ENCODE measurements at regions not wholly inside any gene's neighbourhood (a gene's known extent, or its start where the extent isn't known, plus 50 kb on each side); places are given as distances from the start of the nearest gene placed in this dataset.

DNA sequence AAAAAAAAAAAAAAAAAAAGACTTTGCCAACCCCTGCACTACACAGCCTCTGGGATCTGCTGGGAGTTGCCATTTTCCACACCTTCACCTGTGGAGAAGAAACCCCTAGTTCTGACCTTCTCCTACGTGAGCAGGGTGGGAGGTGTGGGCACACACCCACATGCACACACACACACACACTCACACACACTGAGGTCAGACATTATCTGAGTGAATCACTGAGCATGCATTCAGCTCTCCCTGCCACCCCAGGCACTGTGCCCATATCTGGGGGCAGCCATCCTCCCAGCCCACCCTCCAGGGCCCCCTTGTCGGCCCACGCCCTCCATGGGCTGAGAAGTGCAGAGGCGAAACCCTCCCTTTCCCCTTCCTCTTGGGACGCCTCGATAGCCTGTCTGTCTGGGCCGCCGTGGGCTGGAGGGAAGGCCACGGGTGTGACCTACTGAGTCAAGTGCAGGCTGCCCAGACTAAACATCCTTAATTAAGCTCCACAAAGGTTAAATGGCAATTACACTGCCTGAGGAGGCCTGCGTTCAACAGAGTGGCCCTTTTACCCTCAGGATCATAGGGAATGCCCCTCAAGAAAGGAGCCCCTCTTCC is 143.8 kb downstream of the C16orf95 start:
- Histone ChIP-seq H3K4me1 (ENCODE audit: insufficient read depth, insufficient read length) (peaks cover 13% of the 10 kb centered on the region), H3K36me3 (ENCODE audit: insufficient read depth, insufficient read length, low read length) (no peaks in the 10 kb centered on the region), H3K9me3 (ENCODE audit: insufficient read depth, low read length) (no peaks in the 10 kb centered on the region), H3K9ac (ENCODE audit: insufficient read length, low read depth) (no peak overlapping the region), H3K27me3 (ENCODE audit: insufficient read depth, insufficient read length) (peaks cover 7% of the 10 kb centered on the region), H3K4me3 (ENCODE audit: insufficient read length, low read depth) (no peak overlapping the region)
- no peak for DNase-seq (ENCODE audit: low read depth, low spot score)
- TF ChIP-seq ZNF274 (IDR thresholded peaks at IDR 0.05; ENCODE audit: low read depth, low read length) (no peak), SUZ12 (IDR thresholded peaks at IDR 0.05; ENCODE audit: extremely low read depth, insufficient read depth, insufficient read length) (no peak), YY1 (IDR thresholded peaks at IDR 0.05; ENCODE audit: insufficient read depth, insufficient read length) (no peak)

DNA sequence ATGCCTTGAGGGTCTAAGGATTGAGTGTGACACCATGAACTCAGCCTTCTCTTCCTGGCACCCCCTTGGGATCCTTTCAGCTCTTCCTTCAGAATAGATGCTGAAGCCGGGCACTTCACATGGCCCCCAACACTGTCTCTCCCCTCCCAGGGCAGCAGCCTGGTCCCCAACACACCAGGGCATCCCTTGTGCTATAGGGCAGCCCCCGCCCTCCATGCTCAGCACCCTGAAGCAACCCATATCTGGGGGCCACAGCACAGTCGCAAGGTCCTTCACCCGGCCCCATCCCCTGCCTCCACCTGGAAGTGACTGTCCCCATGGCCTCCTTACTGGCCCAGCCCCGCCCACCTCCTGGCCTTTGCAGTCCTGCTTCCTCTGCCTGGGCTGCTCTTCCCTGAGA is 143.1 kb downstream of the C16orf95 start:
- peaks cover 14% of the 10 kb centered on the region for H3K4me1 ChIP-seq (ENCODE audit: insufficient read depth, insufficient read length)
- no peak overlapping the region for H3K9ac ChIP-seq (ENCODE audit: insufficient read length, low read depth)
- no peak for DNase-seq (ENCODE audit: low read depth, low spot score)
- H3K4me3 ChIP-seq (ENCODE audit: insufficient read length, low read depth) = no peak overlapping the region
- no peak for TF ChIP-seq YY1 (IDR thresholded peaks at IDR 0.05; ENCODE audit: insufficient read depth, insufficient read length)
- no peak for TF ChIP-seq SUZ12 (IDR thresholded peaks at IDR 0.05; ENCODE audit: extremely low read depth, insufficient read depth, insufficient read length)
- no peak for TF ChIP-seq ZNF274 (IDR thresholded peaks at IDR 0.05; ENCODE audit: low read depth, low read length)
- peaks cover 7% of the 10 kb centered on the region for H3K27me3 ChIP-seq (ENCODE audit: insufficient read depth, insufficient read length)
- H3K9me3 ChIP-seq (ENCODE audit: insufficient read depth, low read length) = no peaks in the 10 kb centered on the region
- H3K36me3 ChIP-seq (ENCODE audit: insufficient read depth, insufficient read length, low read length) = no peaks in the 10 kb centered on the region

DNA sequence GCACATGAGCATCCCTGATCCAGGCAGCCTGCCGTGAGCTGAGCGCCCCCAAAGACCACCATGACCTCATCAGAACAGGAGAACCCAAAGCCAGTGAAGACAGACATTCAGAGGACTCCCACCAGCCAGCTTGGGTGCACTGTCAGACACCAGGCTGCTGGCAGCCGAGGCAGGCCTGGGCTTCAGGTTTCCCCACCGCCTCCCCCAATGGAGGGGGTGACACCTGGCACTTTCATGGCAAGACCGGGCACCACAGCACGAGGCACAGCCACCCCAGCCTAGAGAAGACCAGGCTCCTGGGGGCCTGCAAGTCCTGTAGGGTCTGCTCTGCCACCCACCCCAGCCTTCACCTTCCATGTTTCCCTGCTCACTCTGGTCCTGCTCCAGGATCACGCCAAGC is 140.5 kb downstream of the C16orf95 start:
- H3K4me1 ChIP-seq (ENCODE audit: insufficient read depth, insufficient read length) = peaks cover 27% of the 10 kb centered on the region
- H3K9ac ChIP-seq (ENCODE audit: insufficient read length, low read depth) = no peak overlapping the region
- TF ChIP-seq YY1 (IDR thresholded peaks at IDR 0.05; ENCODE audit: insufficient read depth, insufficient read length) = no peak
- no peak for TF ChIP-seq SUZ12 (IDR thresholded peaks at IDR 0.05; ENCODE audit: extremely low read depth, insufficient read depth, insufficient read length)
- no peak for TF ChIP-seq ZNF274 (IDR thresholded peaks at IDR 0.05; ENCODE audit: low read depth, low read length)
- no peak overlapping the region for H3K4me3 ChIP-seq (ENCODE audit: insufficient read length, low read depth)
- peaks cover 12% of the 10 kb centered on the region for H3K27me3 ChIP-seq (ENCODE audit: insufficient read depth, insufficient read length)
- DNase-seq (ENCODE audit: low read depth, low spot score) = no peak
- no peaks in the 10 kb centered on the region for H3K36me3 ChIP-seq (ENCODE audit: insufficient read depth, insufficient read length, low read length)
- no peaks in the 10 kb centered on the region for H3K9me3 ChIP-seq (ENCODE audit: insufficient read depth, low read length)

DNA sequence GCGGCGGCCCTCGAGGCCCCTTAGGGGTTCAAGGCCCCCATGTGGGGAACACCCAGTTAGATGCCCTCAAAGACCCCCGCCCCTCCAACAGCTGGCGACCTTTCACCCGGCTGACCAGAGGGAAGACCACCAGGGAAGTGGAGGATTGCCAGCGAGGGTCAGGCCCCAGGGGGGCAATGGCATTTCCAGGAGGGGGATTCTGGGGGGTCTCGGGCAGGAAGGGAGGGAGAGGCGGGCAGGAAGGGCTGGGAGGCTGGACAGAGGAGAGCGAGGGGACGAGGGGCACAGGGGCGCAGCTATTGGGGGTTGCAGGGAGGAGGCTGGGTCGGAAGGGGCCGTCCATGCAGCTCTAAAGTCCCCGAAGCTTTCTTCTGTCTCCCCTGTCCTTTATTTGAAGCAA is 139.5 kb downstream of the C16orf95 start:
- no peak overlapping the region for H3K4me3 ChIP-seq (ENCODE audit: insufficient read length, low read depth)
- TF ChIP-seq ZNF274 (IDR thresholded peaks at IDR 0.05; ENCODE audit: low read depth, low read length) (no peak), SUZ12 (IDR thresholded peaks at IDR 0.05; ENCODE audit: extremely low read depth, insufficient read depth, insufficient read length) (no peak), YY1 (IDR thresholded peaks at IDR 0.05; ENCODE audit: insufficient read depth, insufficient read length) (no peak)
- H3K9ac ChIP-seq (ENCODE audit: insufficient read length, low read depth) = peak overlapping the region; percentile 74
- H3K4me1 ChIP-seq (ENCODE audit: insufficient read depth, insufficient read length) = peaks cover 27% of the 10 kb centered on the region
- H3K36me3 ChIP-seq (ENCODE audit: insufficient read depth, insufficient read length, low read length) = no peaks in the 10 kb centered on the region
- no peaks in the 10 kb centered on the region for H3K9me3 ChIP-seq (ENCODE audit: insufficient read depth, low read length)
- DNase-seq (ENCODE audit: low read depth, low spot score) = no peak
- peaks cover 12% of the 10 kb centered on the region for H3K27me3 ChIP-seq (ENCODE audit: insufficient read depth, insufficient read length)

DNA sequence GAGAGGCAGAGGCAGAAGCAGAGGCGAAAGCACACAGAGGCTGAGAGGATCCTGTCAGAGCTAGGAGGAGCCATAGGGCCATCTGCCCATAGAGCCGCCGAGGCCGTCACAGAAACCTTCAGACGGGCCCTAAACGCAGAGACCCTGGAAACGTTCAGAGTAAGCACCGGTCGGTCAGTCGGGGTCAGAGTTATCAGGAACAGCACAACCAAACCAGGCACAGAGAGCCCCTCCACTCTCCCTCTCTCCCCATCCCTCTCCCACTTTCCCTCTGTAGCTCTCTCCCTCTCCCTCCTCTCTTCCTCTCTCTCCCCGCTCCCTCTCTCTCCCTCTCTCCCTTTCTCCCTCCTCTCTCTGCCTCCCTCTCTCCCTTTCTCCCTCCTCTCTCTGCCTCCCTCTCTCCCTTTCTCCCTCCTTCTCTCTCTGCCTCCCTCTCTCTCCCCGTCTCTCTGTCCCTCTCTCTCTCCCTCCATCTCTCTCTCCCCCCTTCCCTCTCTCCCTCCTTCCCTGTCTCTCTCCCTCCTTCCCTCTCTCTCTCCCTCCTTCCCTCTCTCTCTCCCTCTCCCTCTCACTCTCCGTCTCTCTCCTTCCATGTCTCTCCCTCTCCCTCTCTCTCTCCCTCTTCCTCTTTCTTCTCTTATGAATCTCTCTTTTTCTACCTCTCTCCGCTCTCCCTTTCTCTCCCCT is 138.9 kb downstream of the C16orf95 start:
- Histone ChIP-seq H3K27me3 (ENCODE audit: insufficient read depth, insufficient read length) (peaks cover 12% of the 10 kb centered on the region), H3K9me3 (ENCODE audit: insufficient read depth, low read length) (no peaks in the 10 kb centered on the region), H3K4me3 (ENCODE audit: insufficient read length, low read depth) (peak overlapping the region; percentile 45), H3K4me1 (ENCODE audit: insufficient read depth, insufficient read length) (peaks cover 27% of the 10 kb centered on the region), H3K36me3 (ENCODE audit: insufficient read depth, insufficient read length, low read length) (no peaks in the 10 kb centered on the region), H3K9ac (ENCODE audit: insufficient read length, low read depth) (peak overlapping the region; percentile 74)
- DNase-seq (ENCODE audit: low read depth, low spot score) = no peak
- TF ChIP-seq ZNF274 (IDR thresholded peaks at IDR 0.05; ENCODE audit: low read depth, low read length) (no peak), SUZ12 (IDR thresholded peaks at IDR 0.05; ENCODE audit: extremely low read depth, insufficient read depth, insufficient read length) (no peak)

DNA sequence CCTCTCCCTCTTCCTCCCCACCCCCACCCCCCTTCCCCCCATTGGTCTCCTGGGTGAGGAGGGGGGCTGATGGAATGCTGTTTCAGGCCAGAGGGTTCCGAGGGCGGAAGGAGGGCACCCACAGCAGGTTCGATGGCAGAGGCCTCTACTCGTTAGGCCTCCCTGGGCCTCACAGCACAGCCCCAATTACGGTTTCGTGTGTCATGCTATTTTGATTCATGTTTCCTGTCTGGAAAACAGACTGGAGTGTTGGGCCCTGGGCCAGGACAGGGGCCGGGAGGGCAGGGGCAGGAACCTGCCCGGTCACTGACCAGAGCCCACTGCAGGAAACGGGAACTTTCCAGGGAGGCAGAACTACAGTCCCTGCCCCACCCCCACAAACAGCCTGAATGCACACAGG is 138.2 kb downstream of the C16orf95 start:
- H3K27me3 ChIP-seq (ENCODE audit: insufficient read depth, insufficient read length) = peaks cover 12% of the 10 kb centered on the region
- no peak for DNase-seq (ENCODE audit: low read depth, low spot score)
- H3K4me3 ChIP-seq (ENCODE audit: insufficient read length, low read depth) = peak overlapping the region; percentile 6
- no peaks in the 10 kb centered on the region for H3K9me3 ChIP-seq (ENCODE audit: insufficient read depth, low read length)
- no peaks in the 10 kb centered on the region for H3K36me3 ChIP-seq (ENCODE audit: insufficient read depth, insufficient read length, low read length)
- H3K4me1 ChIP-seq (ENCODE audit: insufficient read depth, insufficient read length) = peaks cover 21% of the 10 kb centered on the region
- TF ChIP-seq ZNF274 (IDR thresholded peaks at IDR 0.05; ENCODE audit: low read depth, low read length) (no peak), SUZ12 (IDR thresholded peaks at IDR 0.05; ENCODE audit: extremely low read depth, insufficient read depth, insufficient read length) (no peak), YY1 (IDR thresholded peaks at IDR 0.05; ENCODE audit: insufficient read depth, insufficient read length) (no peak)
- H3K9ac ChIP-seq (ENCODE audit: insufficient read length, low read depth) = peak overlapping the region; percentile 74

DNA sequence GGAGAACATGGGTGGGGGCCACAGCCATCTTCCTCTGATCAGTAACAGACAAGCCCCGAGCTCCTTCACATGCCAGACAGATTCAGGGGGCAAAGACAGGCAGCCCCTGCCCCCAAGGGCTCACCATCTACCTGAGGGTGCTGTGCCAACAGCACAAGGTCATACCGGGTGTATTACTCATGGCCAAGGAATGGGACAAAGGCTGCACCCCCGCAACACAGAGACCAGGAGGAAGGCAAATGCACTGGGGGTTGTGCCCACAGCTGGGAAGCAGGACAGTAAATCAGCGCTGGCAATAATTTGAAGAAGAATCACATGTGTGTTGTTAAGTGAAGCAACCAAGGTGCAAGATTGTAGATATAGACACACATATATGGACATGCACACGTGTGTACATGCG is 137.1 kb downstream of the C16orf95 start:
- TF ChIP-seq SUZ12 (IDR thresholded peaks at IDR 0.05; ENCODE audit: extremely low read depth, insufficient read depth, insufficient read length) = no peak
- TF ChIP-seq ZNF274 (IDR thresholded peaks at IDR 0.05; ENCODE audit: low read depth, low read length) = no peak
- TF ChIP-seq YY1 (IDR thresholded peaks at IDR 0.05; ENCODE audit: insufficient read depth, insufficient read length) = no peak
- H3K9ac ChIP-seq (ENCODE audit: insufficient read length, low read depth) = no peak overlapping the region
- H3K36me3 ChIP-seq (ENCODE audit: insufficient read depth, insufficient read length, low read length) = no peaks in the 10 kb centered on the region
- no peaks in the 10 kb centered on the region for H3K9me3 ChIP-seq (ENCODE audit: insufficient read depth, low read length)
- peaks cover 12% of the 10 kb centered on the region for H3K27me3 ChIP-seq (ENCODE audit: insufficient read depth, insufficient read length)
- H3K4me1 ChIP-seq (ENCODE audit: insufficient read depth, insufficient read length) = peaks cover 19% of the 10 kb centered on the region
- no peak for DNase-seq (ENCODE audit: low read depth, low spot score)
- no peak overlapping the region for H3K4me3 ChIP-seq (ENCODE audit: insufficient read length, low read depth)
